ENCODE measurements at regions not wholly inside any gene's neighbourhood (a gene's known extent, or its start where the extent isn't known, plus 50 kb on each side); places are given as distances from the start of the nearest gene placed in this dataset.
"Not testable (repeated sequence)": the region's sequence is repeated elsewhere in the genome, so short reads cannot be mapped to it uniquely, and the experiment has no call there.

DNA sequence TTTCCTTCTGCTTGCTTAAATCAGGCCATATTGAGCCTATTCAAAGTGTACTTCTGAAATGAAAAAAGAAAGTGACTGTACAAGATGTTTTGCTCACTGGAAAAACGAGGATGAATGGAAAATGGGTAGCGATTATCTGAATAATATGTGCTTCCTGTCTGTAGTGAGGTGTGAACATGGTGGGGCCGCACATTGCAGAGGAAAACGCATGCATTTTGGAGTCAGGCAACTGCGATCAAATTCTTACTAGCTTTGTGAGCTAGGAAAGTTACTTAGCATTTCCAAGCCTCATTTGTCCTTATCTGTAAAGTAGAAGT is 73.0 kb upstream of the PRSS3 start:
- no peak for DNase-seq (ENCODE audit: extremely low read depth, low read depth)
- H3K4me3 ChIP-seq (replicated peaks; ENCODE audit: low read depth, low read length): no peak overlapping the region
- TF ChIP-seq, protein P1, sequence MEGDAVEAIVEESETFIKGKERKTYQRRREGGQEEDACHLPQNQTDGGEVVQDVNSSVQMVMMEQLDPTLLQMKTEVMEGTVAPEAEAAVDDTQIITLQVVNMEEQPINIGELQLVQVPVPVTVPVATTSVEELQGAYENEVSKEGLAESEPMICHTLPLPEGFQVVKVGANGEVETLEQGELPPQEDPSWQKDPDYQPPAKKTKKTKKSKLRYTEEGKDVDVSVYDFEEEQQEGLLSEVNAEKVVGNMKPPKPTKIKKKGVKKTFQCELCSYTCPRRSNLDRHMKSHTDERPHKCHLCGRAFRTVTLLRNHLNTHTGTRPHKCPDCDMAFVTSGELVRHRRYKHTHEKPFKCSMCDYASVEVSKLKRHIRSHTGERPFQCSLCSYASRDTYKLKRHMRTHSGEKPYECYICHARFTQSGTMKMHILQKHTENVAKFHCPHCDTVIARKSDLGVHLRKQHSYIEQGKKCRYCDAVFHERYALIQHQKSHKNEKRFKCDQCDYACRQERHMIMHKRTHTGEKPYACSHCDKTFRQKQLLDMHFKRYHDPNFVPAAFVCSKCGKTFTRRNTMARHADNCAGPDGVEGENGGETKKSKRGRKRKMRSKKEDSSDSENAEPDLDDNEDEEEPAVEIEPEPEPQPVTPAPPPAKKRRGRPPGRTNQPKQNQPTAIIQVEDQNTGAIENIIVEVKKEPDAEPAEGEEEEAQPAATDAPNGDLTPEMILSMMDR (IDR thresholded peaks at IDR 0.05; ENCODE audit: low read depth, low read length, missing control alignments): no peak

DNA sequence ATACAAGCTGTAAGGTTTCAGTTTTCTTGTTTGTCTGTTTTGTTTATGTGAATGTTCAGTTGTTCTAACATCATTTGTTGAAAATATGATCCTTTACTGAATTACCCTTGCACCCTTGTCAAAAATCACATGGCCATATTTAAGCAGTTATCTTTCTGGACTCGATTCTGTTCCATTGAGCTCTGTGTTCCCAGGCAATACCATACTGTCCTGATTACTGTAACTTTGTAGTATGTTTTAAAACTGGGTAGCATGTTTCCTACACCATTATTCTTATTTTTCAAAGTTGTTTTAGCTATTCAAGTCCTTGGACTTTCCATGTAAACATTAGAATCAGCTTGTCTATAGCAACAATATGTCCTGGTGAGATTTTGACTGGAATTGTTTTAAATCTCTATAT is 66.7 kb upstream of the PRSS3 start:
- H3K4me3 ChIP-seq (replicated peaks; ENCODE audit: low read depth, low read length): no peak overlapping the region
- no peak for DNase-seq (ENCODE audit: extremely low read depth, low read depth)
- TF ChIP-seq, protein P1 (IDR thresholded peaks at IDR 0.05; ENCODE audit: low read depth, low read length, missing control alignments): no peak

DNA sequence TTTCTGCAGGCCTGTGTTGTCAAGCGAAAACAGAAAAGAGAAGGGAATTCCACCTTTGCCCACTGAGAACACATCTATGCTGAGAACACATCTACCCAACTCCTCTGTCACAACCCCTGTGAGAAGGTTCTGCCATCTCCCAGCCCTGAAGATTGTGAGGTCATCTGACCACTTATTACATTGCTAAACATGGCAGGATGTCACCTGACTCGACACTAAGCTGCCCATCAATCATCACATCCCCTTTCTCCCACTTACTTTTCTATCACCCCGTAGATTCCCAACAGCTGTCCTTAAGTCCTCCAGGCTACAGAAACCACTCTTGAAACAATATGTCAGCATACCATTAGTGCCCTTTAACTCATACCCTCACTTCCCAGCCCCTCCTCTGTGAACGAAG is 64.2 kb upstream of the PRSS3 start:
- TF ChIP-seq, protein P1 (IDR thresholded peaks at IDR 0.05; ENCODE audit: low read depth, low read length, missing control alignments): no peak

DNA sequence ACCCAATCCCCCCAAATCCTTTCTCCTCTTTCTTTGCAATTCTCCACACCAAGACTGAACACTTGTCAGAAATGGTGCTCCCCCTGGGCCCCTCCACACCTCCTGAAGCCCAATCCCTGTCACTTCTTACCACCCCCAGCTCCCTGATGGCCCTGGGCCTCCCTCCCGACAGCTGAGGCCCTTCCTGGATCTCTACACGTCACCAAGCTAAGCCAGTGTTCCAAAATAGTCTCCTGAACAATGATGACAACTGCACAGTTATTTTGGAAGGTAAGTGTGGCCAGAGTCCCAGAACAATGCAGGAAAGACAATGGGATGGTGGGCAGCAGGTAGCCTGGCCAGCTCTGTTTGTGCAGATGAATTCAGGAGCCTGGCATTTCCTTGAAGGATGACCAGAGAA is 63.7 kb upstream of the PRSS3 start:
- TF ChIP-seq, protein P1 (IDR thresholded peaks at IDR 0.05; ENCODE audit: low read depth, low read length, missing control alignments): no peak
- H3K4me3 ChIP-seq (replicated peaks; ENCODE audit: low read depth, low read length): no peak overlapping the region
- DNase-seq (ENCODE audit: extremely low read depth, low read depth): no peak

More for the DNA sequence above, 64.2 kb upstream of the PRSS3 start:
- no peak overlapping the region for H3K4me3 ChIP-seq (replicated peaks; ENCODE audit: low read depth, low read length)
- DNase-seq (ENCODE audit: extremely low read depth, low read depth): no peak

DNA sequence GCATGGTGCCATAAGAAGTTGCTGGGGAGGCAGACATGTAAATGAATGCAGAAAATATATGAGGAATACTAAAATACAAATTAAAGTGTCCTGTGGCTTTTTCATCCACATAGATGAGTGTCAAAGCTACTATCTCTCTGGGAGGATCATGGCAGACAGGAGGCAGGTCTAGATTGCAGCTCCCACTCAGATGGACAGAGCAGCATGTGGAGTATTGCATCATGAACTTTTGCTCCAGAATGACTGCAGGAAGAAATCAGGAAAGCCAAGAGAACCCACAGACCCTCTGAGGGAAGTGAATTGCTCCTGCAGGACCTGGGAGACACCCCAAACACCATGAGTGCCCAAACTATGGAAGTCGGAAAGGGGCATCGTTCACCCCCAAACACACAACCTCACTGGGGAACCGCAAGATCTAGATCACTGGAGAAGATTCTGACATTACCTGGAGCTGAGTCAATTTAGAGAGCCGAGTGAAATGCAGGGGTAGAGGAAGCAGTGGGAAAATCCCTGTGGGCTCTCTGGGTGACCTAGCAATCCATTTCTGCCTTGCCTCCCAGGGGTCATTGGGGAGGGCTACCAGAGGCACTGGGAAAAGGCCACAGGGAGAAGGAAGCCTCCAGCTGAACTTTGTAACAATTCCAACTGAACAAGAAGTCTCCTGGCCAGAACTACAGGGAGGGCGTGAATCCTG is 61.0 kb upstream of the PRSS3 start:
- not testable (repeated sequence) for DNase-seq (ENCODE audit: extremely low read depth, low read depth)

DNA sequence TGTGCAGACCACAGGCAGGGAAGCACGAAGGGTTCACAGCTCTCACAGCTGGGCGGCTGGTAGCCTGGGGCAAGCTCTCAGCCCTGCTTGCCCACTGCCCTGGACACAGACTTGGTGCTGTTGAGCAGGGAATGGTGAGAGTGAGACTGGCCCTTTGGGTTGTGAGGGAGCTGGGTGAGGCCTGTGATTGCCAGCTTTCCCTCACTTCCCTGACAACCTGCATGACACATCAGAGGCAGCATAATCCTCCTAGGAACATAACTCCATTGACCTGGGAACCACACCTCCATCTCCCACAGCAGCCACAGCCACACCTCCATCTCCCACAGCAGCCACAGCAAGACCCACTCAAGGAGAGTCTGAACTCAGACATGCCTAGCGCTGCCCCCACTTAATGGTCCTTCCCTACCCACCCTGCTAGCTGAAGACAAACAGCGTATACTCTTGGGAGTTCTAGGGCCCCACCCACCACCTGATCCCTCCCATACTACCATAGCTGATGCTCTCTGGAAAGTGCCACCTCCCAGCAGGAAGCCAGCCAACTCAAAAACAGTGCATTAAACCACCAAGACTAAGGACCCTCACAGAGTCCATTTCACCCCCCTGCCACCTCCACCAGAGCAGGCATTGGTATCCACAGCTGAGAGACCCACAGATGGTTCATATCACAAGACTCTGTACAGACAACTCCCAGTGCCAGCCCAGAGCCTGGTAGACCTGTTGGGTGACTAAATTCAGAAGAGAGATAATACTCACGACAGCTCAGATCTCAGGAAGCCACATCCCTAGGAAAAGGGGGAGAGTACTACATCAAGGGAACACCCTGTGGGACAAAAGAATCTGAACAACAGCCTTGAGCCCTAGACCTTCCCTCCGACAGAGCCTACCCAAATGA is 60.2 kb upstream of the PRSS3 start:
- not testable (repeated sequence) for H3K4me3 ChIP-seq (replicated peaks; ENCODE audit: low read depth, low read length); DNase-seq (ENCODE audit: extremely low read depth, low read depth)

More for the DNA sequence above, 61.0 kb upstream of the PRSS3 start:
- not testable (repeated sequence) for H3K4me3 ChIP-seq (replicated peaks; ENCODE audit: low read depth, low read length)

DNA sequence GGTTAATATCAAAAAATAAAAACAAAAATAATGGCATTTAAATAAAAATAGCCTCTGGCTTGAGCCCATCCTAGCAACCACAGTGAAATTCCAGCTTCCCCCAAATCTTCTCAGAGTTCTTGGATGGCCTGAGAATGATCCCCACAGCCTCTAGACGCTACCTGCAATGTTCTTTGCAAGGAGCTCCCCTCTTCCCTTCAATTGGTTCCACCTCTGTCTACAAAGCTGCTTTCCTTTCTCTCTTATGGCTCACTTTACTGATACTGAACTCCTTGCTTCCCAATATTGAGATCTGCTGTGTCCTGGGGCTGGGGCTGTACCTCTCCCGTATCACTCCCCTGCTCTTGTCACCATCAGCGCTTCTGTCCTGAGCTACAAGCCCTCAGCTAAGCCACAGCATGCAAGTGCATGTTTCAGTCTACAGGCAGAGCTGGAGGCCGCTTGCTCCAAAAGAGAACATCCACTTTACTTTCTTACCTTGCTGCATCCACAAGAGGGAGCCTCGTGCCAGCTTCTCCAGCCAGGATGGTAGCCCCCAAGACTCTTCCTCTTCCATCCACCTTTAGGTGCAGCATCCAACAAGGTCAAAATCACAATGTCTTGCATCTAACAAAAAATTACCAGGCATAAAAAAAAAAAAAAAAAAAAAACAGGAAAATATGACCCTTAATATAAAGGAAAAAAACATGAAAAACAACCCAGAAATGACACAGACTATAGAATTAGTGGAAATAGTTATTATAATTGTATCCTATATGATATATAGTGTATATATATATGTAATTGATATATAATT is 57.4 kb upstream of the PRSS3 start:
- no peak overlapping the region for H3K4me3 ChIP-seq (replicated peaks; ENCODE audit: low read depth, low read length)
- peak; percentile 32 for DNase-seq (ENCODE audit: extremely low read depth, low read depth)
- TF ChIP-seq, protein P1 (IDR thresholded peaks at IDR 0.05; ENCODE audit: low read depth, low read length, missing control alignments): peak; percentile 75
